Endothelial cell of umbilical vein (primary cell): ENCODE measurements at regions not wholly inside any gene's neighbourhood (a gene's known extent, or its start where the extent isn't known, plus 50 kb on each side); places are given as distances from the start of the nearest gene placed in this dataset.

Experiments used
- CTCF ChIP-seq, 2 donors: IDR thresholded peaks; 1 replicate in 1 of 2; 2 replicates in 1 of 2; pipeline ENCODE4 v1.5.1; 2011; ENCODE audit warnings: low read length in 2 of 2, mild to moderate bottlenecking in 2 of 2, moderate library complexity in 2 of 2, control low read depth in 1 of 2, inconsistent platforms in 1 of 2, low read depth in 1 of 2; ENCODE audit not compliant: insufficient read depth in 1 of 2; ENCODE audit errors: extremely low read depth in 1 of 2
- EZH2 ChIP-seq: IDR thresholded peaks from 2 replicates; pipeline ENCODE4 v1.6.1; 2012; ENCODE audit warnings: borderline replicate concordance, low read depth, mild to moderate bottlenecking, moderate library complexity, low read length, inconsistent platforms; ENCODE audit not compliant: severe bottlenecking
- GATA2 ChIP-seq: IDR thresholded peaks from 2 replicates; pipeline ENCODE4 v1.7.0; 2011; ENCODE audit warnings: low read depth, mild to moderate bottlenecking, moderate library complexity, mixed read lengths, low read length; ENCODE audit not compliant: insufficient read length, insufficient read depth
- JUN ChIP-seq: IDR thresholded peaks from 2 replicates; pipeline ENCODE4 v1.6.1; 2011; ENCODE audit warnings: borderline replicate concordance, low read depth; ENCODE audit not compliant: insufficient read length, insufficient read depth
- MAX ChIP-seq: IDR thresholded peaks from 2 replicates; pipeline ENCODE4 v1.6.1; 2011; ENCODE audit not compliant: insufficient read depth, insufficient read length
- POLR2A ChIP-seq: IDR thresholded peaks from 2 replicates; pipeline ENCODE4 v1.6.1; 2012; ENCODE audit warnings: low read depth, mild to moderate bottlenecking, control low read depth, low read length
- POLR2AphosphoS5 ChIP-seq: IDR thresholded peaks from 2 replicates; pipeline ENCODE4 v1.6.1; 2012; ENCODE audit warnings: low read depth, mild to moderate bottlenecking, control low read depth, low read length, moderate library complexity; ENCODE audit not compliant: insufficient read depth

- TF ChIP-seq CTCF (IDR thresholded peaks at IDR 0.05; ENCODE audit: extremely low read depth in 1 of 2, insufficient read depth in 1 of 2, low read depth in 1 of 2, low read length in 2 of 2) (no peak), JUN (no peak), EZH2 (no peak), POLR2AphosphoS5 (no peak), GATA2 (no peak), POLR2A (no peak), MAX (no peak)
Measured at GRCh38 chr7:16993543-16993942, 111.8 kb upstream of the AGR3 start.
